Lower lobe of right lung (tissue), 2 donors: ENCODE measurements at regions not wholly inside any gene's neighbourhood (a gene's known extent, or its start where the extent isn't known, plus 50 kb on each side); places are given as distances from the start of the nearest gene placed in this dataset.

Source experiments
- ATAC-seq, 2 donors: fragments of 200-7000 bp; cut with Tn5 transposase; one replicate each; pipeline ENCODE4 v1.9.1; 2020 to 2022; ENCODE audit warnings: mild to moderate bottlenecking in 2 of 2, moderate library complexity in 2 of 2
- DNase-seq: peaks from one replicate; pipeline ENCODE4 v3.0.0-alpha.2; 2020
- H3K27ac ChIP-seq: fragments of 200-600 bp; one replicate; pipeline ENCODE4 v1.8.0; 2022
- H3K27me3 ChIP-seq: fragments of 200-600 bp; one replicate; pipeline ENCODE4 v1.8.0; 2022; ENCODE audit warnings: low read depth
- H3K36me3 ChIP-seq: fragments of 200-600 bp; one replicate; pipeline ENCODE4 v1.8.0; 2022; ENCODE audit warnings: mild to moderate bottlenecking
- H3K4me1 ChIP-seq: fragments of 200-600 bp; one replicate; pipeline ENCODE4 v1.8.0; 2022
- H3K4me3 ChIP-seq: fragments of 200-600 bp; one replicate; pipeline ENCODE4 v1.8.0; 2022; ENCODE audit warnings: mild to moderate bottlenecking
- H3K9me3 ChIP-seq: fragments of 200-600 bp; one replicate; pipeline ENCODE4 v1.8.0; 2022
- intact Hi-C: fragments of 100-400 bp; cut with DNase I; formaldehyde crosslinking; loops from one replicate; pipeline ENCODE4 v1.11.0; 2022
- TF ChIP-seq, protein P1 (sequence below): fragments of 200-600 bp; IDR thresholded peaks from one replicate; pipeline ENCODE4 v1.8.0; 2022; ENCODE audit warnings: antibody characterized with exemption, mild to moderate bottlenecking
- donor health status: DM: no; HTN: yes; CAD: no; lungs with severe emphysema.

DNA sequence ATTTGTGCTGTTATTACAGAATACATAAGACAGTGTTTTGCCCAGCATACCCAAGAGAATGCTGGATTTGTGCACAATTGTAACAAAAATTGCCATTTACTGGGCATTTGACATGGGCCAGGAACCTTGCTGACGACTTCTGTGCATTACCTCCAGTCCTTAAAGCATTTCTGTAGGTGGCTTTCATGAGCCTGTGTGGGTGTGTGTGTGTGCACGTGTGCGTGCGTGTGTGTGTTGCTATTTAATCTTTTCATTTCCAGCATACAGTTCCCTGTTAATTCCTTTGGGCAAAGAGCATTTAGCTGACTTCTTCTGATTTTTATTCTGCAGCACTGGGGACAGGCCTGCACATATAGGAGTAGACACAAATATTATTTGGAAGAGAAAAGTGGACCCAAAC is 134.4 kb downstream of the CYLD start:
- TF ChIP-seq, protein P1, sequence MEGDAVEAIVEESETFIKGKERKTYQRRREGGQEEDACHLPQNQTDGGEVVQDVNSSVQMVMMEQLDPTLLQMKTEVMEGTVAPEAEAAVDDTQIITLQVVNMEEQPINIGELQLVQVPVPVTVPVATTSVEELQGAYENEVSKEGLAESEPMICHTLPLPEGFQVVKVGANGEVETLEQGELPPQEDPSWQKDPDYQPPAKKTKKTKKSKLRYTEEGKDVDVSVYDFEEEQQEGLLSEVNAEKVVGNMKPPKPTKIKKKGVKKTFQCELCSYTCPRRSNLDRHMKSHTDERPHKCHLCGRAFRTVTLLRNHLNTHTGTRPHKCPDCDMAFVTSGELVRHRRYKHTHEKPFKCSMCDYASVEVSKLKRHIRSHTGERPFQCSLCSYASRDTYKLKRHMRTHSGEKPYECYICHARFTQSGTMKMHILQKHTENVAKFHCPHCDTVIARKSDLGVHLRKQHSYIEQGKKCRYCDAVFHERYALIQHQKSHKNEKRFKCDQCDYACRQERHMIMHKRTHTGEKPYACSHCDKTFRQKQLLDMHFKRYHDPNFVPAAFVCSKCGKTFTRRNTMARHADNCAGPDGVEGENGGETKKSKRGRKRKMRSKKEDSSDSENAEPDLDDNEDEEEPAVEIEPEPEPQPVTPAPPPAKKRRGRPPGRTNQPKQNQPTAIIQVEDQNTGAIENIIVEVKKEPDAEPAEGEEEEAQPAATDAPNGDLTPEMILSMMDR = no peak
- Histone ChIP-seq H3K4me1 (no peaks in the 10 kb centered on the region), H3K9me3 (no peaks in the 10 kb centered on the region), H3K36me3 (no peaks in the 10 kb centered on the region), H3K27me3 (no peaks in the 10 kb centered on the region), H3K4me3 (no peak overlapping the region), H3K27ac (no peak overlapping the region)
- no peak for ATAC-seq
- no peak for DNase-seq
- intact Hi-C loops = no loop called here

DNA sequence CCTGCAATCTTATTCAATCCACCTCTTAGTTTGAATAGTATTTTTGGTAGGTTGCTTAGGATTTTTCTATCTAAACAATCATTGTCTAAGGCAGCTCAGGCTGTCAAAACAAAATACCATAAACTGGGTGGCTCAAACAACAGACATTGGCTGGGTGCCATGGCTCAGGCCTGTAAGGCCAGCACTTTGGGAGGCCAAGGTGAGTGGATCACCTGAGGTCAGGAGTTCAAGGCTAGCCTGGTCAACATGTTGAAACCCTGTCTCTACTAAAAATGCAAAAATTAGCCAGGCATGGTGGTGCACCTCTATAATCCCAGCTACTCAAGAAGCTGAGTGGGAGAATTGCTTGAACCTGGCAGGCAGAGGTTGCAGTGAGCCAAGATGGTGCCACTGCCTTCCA is 126.7 kb downstream of the CYLD start:
- no peaks in the 10 kb centered on the region for H3K36me3 ChIP-seq
- H3K4me1 ChIP-seq = no peaks in the 10 kb centered on the region
- no peak for DNase-seq
- ATAC-seq = no peak
- H3K4me3 ChIP-seq = no peak overlapping the region
- intact Hi-C loops = no loop called here
- TF ChIP-seq, protein P1 = no peak
- H3K27me3 ChIP-seq = no peaks in the 10 kb centered on the region
- H3K9me3 ChIP-seq = no peaks in the 10 kb centered on the region
- H3K27ac ChIP-seq = no peak overlapping the region

DNA sequence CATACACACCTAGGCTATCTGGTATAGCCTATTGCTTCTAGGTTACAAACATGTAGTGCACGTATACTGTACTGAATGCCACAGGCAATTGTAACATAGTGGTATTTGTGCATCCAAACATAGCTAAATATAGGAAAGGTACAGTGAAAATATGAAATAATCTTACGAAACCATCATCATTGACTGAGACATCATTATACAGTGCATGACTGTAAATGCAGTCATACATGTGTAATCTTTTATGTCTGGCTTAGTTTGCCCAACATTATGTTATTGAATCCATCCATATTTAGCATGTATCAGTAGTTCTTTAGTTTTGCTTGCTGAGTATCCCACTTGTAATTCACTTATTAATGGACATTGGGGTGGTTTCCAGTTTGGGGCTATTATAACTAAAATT is 124.9 kb downstream of the CYLD start:
- intact Hi-C loops = no loop called here
- DNase-seq (no peak), ATAC-seq (no peak)
- no peak overlapping the region for H3K27ac ChIP-seq
- H3K9me3 ChIP-seq = no peaks in the 10 kb centered on the region
- TF ChIP-seq, protein P1 = no peak
- no peaks in the 10 kb centered on the region for H3K27me3 ChIP-seq
- H3K4me3 ChIP-seq = no peak overlapping the region
- H3K4me1 ChIP-seq = no peaks in the 10 kb centered on the region
- H3K36me3 ChIP-seq = no peaks in the 10 kb centered on the region

DNA sequence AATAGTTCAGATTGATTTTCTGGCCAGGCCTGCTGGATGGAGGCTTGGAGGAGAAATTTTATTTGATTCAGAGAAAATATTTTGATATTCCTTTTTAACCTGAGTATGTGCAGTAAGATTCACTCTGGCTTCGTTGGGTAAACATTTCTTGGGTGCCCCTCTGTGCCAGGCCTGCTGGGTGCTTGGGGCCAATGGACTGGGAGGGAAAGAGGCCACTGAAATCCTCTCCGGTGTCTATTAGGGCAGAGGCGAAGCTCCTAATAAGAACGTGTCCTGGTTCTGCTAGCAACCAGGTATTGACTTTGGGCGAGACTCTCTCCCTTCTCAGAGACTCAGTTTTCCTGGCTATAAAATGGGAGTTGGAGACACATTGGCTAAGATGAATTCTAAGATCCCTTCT is 122.5 kb downstream of the CYLD start:
- DNase-seq = no peak
- no peaks in the 10 kb centered on the region for H3K4me1 ChIP-seq
- no peaks in the 10 kb centered on the region for H3K27me3 ChIP-seq
- intact Hi-C loops = no loop called here
- H3K4me3 ChIP-seq = no peak overlapping the region
- H3K9me3 ChIP-seq = no peaks in the 10 kb centered on the region
- ATAC-seq = no peak
- H3K36me3 ChIP-seq = no peaks in the 10 kb centered on the region
- TF ChIP-seq, protein P1 = no peak
- no peak overlapping the region for H3K27ac ChIP-seq

DNA sequence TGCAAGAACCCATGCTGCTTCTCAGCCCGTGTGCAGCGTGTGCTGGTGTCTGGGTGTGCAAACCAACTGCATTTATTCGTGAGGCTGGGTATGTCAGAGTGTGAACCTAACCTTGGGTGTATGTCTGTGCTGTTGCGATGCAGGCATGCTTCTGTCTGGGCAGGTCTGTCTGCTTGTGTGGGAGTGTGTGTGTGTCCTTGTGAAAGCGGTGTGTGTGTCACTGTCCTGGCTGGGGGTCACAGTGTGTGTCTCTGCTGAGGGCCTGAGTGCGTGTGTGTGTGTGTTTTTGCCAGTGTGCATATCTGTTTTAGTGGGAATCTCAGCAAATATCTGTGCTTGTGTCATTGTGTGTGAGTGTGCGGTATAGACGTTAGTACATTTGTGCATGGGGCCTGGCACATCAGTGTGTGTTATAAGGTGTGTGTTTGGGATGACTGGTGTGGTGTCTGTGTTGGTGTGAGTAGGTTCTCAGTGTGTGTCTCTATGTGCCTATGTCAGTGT is 121.8 kb downstream of the CYLD start:
- H3K4me3 ChIP-seq = no peak overlapping the region
- no peaks in the 10 kb centered on the region for H3K36me3 ChIP-seq
- H3K27ac ChIP-seq = no peak overlapping the region
- no peaks in the 10 kb centered on the region for H3K4me1 ChIP-seq
- TF ChIP-seq, protein P1 = no peak
- ATAC-seq (no peak), DNase-seq (no peak)
- intact Hi-C loops = no loop called here
- H3K9me3 ChIP-seq = no peaks in the 10 kb centered on the region
- H3K27me3 ChIP-seq = no peaks in the 10 kb centered on the region
